Endodermal cell (in vitro differentiated cells): ENCODE measurements at regions not wholly inside any gene's neighbourhood (a gene's known extent, or its start where the extent isn't known, plus 50 kb on each side); places are given as distances from the start of the nearest gene placed in this dataset.

Source experiments
- DNase-seq: peaks from one replicate; pipeline ENCODE4 v3.0.0-alpha.2; 2017
- H3K27ac ChIP-seq: 2 replicates; pipeline ENCODE4 v1.5.1; 2013; ENCODE audit warnings: mild to moderate bottlenecking, low read depth, low read length, moderate library complexity
- H3K27me3 ChIP-seq: 2 replicates; pipeline ENCODE4 v1.6.1; 2013; ENCODE audit warnings: mild to moderate bottlenecking, low read length, moderate library complexity; ENCODE audit not compliant: insufficient read depth, control insufficient read depth, poor library complexity, severe bottlenecking
- H3K36me3 ChIP-seq: 2 replicates; pipeline ENCODE4 v1.7.0; 2013; ENCODE audit warnings: mild to moderate bottlenecking, low read length, moderate library complexity; ENCODE audit not compliant: control insufficient read depth, insufficient read depth
- H3K4me1 ChIP-seq: one replicate; pipeline ENCODE4 v1.7.0; 2013; ENCODE audit warnings: low read length; ENCODE audit not compliant: control insufficient read depth, insufficient read depth
- H3K4me3 ChIP-seq: 2 replicates; pipeline ENCODE4 v1.5.1; 2013; ENCODE audit warnings: mild to moderate bottlenecking, low read length, moderate library complexity
- H3K9ac ChIP-seq: 2 replicates; pipeline ENCODE4 v1.6.1; 2013; ENCODE audit warnings: mild to moderate bottlenecking, low read length, moderate library complexity; ENCODE audit not compliant: poor library complexity, severe bottlenecking; ENCODE audit errors: extremely low read depth
- H3K9me3 ChIP-seq: 2 replicates; pipeline ENCODE4 v1.6.1; 2013; ENCODE audit warnings: mild to moderate bottlenecking, low read length, moderate library complexity; ENCODE audit not compliant: control insufficient read depth
- H3K27ac Mint-ChIP-seq: 2 replicates; pipeline ENCODE4 v1.8.0; 2020; ENCODE audit warnings: mixed read lengths
- H3K27me3 Mint-ChIP-seq: 2 replicates; pipeline ENCODE4 v1.8.0; 2021; ENCODE audit warnings: mild to moderate bottlenecking, mixed read lengths; ENCODE audit not compliant: insufficient read depth
- H3K36me3 Mint-ChIP-seq: 2 replicates; pipeline ENCODE4 v1.8.0; 2020; ENCODE audit warnings: low read depth, mixed read lengths
- H3K4me1 Mint-ChIP-seq: 2 replicates; pipeline ENCODE4 v1.8.0; 2020; ENCODE audit warnings: mixed read lengths
- H3K4me3 Mint-ChIP-seq: 2 replicates; pipeline ENCODE4 v1.8.0; 2020; ENCODE audit warnings: mild to moderate bottlenecking, moderate library complexity, mixed read lengths
- H3K9me3 Mint-ChIP-seq: 2 replicates; pipeline ENCODE4 v1.8.0; 2020; ENCODE audit warnings: mild to moderate bottlenecking, mixed read lengths
- CTCF ChIP-seq: fragments of 200-600 bp; sonication (generic); conservative IDR thresholded peaks from 2 replicates; pipeline ENCODE4 v1.5.0; 2021; ENCODE audit warnings: antibody characterized with exemption, mild to moderate bottlenecking
- WGBS, 2 experiments: methylation state at CpG; one replicate each; pipeline versions ENCODE4 v1.1.5 to v1.1.7; 2013; ENCODE audit warnings: missing lambda C conversion rate in 2 of 2, mixed read lengths in 1 of 2; ENCODE audit not compliant: insufficient coverage in 1 of 2, insufficient read length in 1 of 2; 5-methylcytosine and 5-hydroxymethylcytosine counted together

GRCh38 chr12:67915335-67915851, 73.9 kb upstream of the IFNG-AS1 start:
- WGBS, 2 experiments: 90 to 93% methylated on average over 5 to 6 of the region's 6 CpGs
- peaks cover 10% of the 10 kb centered on the region for H3K4me1 ChIP-seq
- Mint-ChIP-seq H3K9me3 (peaks cover 2% of the 10 kb centered on the region), H3K4me1 (peaks cover 29% of the 10 kb centered on the region), H3K27me3 (no peaks in the 10 kb centered on the region), H3K4me3 (no peak overlapping the region), H3K36me3 (no peaks in the 10 kb centered on the region), H3K27ac (no peak overlapping the region)
- H3K36me3 ChIP-seq: no peaks in the 10 kb centered on the region
- no peak overlapping the region for H3K9ac ChIP-seq
- peak; percentile 33 for DNase-seq
- no peak for TF ChIP-seq CTCF
- H3K9me3 ChIP-seq: peaks cover 16% of the 10 kb centered on the region
- H3K27ac ChIP-seq: no peak overlapping the region
- no peak overlapping the region for H3K4me3 ChIP-seq
- no peaks in the 10 kb centered on the region for H3K27me3 ChIP-seq

DNA sequence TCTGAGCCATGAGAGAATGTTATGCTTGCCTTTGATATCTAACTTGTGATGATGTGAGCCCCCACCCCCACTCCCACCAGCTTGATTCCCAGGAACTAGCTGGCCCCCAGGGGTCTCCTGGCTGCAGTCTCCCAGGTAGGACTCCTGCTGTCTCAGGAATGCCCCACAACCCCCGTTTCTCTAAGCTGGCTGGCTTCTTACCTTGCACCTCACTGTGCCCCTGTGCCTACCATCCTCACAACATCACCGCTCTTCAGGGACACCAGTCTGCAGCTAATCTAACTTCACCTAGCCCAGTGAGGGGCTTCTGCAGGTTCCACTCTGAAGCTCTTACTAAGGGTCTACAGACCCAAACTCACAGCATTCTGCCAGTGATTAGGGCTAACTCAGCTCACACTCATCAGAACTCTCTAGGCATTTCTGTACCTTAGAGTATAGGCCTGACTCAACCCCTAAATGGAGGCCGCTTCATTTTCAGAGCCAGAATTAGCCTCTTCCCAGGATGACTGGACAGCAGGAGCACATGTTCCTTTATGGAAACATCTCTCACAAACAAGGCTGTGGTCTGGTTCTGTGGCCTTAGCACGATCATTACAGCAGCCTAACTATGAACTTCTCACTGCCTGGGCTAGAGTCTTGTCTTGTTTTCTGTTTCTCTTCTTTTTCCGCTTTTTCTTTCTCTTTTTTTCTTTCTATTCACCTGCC, 72.8 kb upstream of the IFNG-AS1 start:
- Mint-ChIP-seq H3K27me3 (no peaks in the 10 kb centered on the region), H3K4me3 (no peak overlapping the region), H3K27ac (no peak overlapping the region), H3K36me3 (no peaks in the 10 kb centered on the region), H3K4me1 (peaks cover 39% of the 10 kb centered on the region), H3K9me3 (no peaks in the 10 kb centered on the region)
- Histone ChIP-seq H3K36me3 (no peaks in the 10 kb centered on the region), H3K9me3 (peaks cover 6% of the 10 kb centered on the region), H3K27ac (no peak overlapping the region), H3K4me3 (no peak overlapping the region), H3K27me3 (no peaks in the 10 kb centered on the region), H3K9ac (no peak overlapping the region), H3K4me1 (peaks cover 14% of the 10 kb centered on the region)
- no peak for TF ChIP-seq CTCF
- DNase-seq: peak; percentile 80
- WGBS, 2 experiments: 82 to 96% methylated on average over 3 to 5 of the region's 5 CpGs

- no peak for TF ChIP-seq CTCF
- WGBS, 2 experiments: 94 to 100% methylated on average over 1 to 4 of the region's 4 CpGs
- Histone ChIP-seq H3K9me3 (no peaks in the 10 kb centered on the region), H3K9ac (no peak overlapping the region), H3K36me3 (no peaks in the 10 kb centered on the region), H3K27me3 (no peaks in the 10 kb centered on the region), H3K4me1 (peaks cover 15% of the 10 kb centered on the region), H3K4me3 (no peak overlapping the region), H3K27ac (no peak overlapping the region)
- Mint-ChIP-seq H3K36me3 (no peaks in the 10 kb centered on the region), H3K27ac (no peak overlapping the region), H3K9me3 (no peaks in the 10 kb centered on the region), H3K27me3 (no peaks in the 10 kb centered on the region), H3K4me1 (peaks cover 46% of the 10 kb centered on the region), H3K4me3 (no peak overlapping the region)
- DNase-seq: no peak
Observed at GRCh38 chr12:67917811-67918210, 71.4 kb upstream of the IFNG-AS1 start.
